Activated CD8-positive, alpha-beta memory T cell treated with anti-CD3 and anti-CD28 coated beads for 36 hours (primary cell): ENCODE measurements at regions not wholly inside any gene's neighbourhood (a gene's known extent, or its start where the extent isn't known, plus 50 kb on each side); places are given as distances from the start of the nearest gene placed in this dataset.

Experiments used
- CTCF ChIA-PET: fragments of 350-600 bp; sonication (Branson Sonifier 250); formaldehyde crosslinking; loops from one replicate; lab custom pipeline; 2021; ENCODE audit warnings: antibody characterized with exemption; lab: Charles Lee
- POLR2A ChIA-PET: fragments of 350-600 bp; sonication (Branson Sonifier 250); formaldehyde crosslinking; loops from one replicate; lab custom pipeline; 2021; ENCODE audit warnings: antibody characterized with exemption; lab: Charles Lee

GRCh38 chr1:119291611-119292206 lies 76.9 kb upstream of the HAO2 start:
- ChIA-PET POLR2A (no interaction called here), CTCF (no interaction called here)

DNA sequence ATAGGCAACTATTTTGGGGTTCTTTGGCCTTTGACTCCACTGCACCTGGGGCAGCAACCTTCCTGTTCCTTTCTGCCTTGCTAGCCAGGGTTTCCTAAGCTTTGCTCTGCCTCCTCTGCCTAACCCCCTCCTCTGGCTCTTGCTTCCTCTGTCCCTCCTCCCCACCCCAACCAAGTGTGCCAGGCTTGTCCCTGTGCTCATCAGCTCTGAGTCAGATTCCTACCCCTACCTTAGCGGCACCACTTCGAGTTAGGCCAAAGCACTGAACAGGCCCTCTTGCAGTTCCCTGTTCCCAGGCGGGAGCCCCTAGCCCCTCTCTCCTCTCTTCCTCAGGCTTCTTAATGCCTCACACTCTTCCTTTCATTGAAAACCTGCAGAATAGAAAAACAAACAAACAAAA lies 74.8 kb upstream of the HAO2 start:
- ChIA-PET POLR2A (no interaction called here), CTCF (no interaction called here)

DNA sequence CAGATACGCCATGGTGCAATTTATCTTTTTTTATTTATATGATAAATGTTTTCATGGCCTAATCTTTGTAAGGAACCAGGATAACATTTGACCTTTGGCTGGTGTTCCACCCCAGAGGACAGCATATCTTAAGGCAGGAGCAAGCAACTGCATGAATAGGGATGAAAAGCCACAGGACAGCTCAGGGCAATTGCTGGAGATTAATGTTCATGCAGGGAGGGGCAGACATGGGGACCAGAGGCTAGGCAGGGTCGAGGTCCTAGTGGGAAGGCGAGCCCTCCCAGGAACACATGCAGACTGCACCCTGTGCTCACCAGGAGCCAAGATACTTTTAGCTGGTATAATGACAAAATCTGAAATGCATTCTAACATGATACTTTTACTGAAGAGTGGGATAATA lies 74.4 kb upstream of the HAO2 start:
- CTCF ChIA-PET = no interaction called here
- POLR2A ChIA-PET = no interaction called here

- POLR2A ChIA-PET = no interaction called here
- CTCF ChIA-PET = no interaction called here
Measured at GRCh38 chr1:119294722-119295121, 73.9 kb upstream of the HAO2 start.

GRCh38 chr1:119298687-119299303 lies 69.8 kb upstream of the HAO2 start:
- CTCF ChIA-PET = interaction anchor here (1.1 kb wide), 1 partner anchor 22 kb away, joined by 3 read pairs; no protein-coding TSS in a partner anchor
- POLR2A ChIA-PET = no interaction called here

DNA sequence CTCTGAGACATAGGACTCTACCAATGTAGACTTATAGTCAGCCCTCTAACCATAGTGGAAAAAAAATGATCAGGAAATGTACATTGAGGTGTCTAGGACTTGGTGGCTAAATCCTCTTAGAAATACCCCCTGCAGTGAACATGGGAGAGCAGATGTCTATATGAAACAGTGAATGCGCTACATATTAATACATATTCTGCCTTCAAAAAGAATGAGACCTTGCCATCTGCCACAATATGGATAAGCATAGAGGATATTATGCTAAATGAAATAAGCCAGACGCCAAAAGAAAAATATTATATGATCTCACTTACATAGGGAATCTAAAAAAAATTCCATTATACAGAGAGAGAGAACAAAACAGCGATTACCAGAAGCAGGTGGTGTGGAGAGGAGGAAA lies 66.6 kb upstream of the HAO2 start:
- CTCF ChIA-PET = no interaction called here
- POLR2A ChIA-PET = no interaction called here

DNA sequence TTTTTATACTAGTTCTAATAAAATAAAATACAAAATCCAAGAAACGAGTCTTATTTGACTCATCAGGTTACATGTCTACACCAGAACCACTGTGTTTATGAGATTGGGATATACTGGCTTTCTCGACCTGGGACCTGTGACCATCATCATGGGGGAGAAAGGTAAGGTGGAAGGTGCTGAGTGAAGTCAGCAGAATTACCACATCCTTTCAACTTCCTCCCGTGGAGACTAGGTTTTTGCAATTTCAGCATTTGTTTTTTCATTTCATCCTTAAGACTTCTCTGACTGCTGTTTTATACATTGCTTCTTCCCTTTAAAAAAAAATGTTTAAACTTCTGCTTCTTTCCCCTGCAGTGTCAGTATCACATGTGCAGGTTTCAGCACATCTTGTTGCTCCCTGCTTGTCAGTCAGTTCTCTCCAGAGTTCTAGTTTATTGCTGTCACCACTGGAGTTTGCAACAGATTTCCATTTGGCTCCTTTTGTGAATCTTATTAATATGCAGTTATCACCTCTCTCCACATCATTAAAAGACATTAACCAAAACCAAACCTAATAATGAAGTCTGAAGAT lies 60.4 kb upstream of the HAO2 start:
- CTCF ChIA-PET = no interaction called here
- POLR2A ChIA-PET = no interaction called here

DNA sequence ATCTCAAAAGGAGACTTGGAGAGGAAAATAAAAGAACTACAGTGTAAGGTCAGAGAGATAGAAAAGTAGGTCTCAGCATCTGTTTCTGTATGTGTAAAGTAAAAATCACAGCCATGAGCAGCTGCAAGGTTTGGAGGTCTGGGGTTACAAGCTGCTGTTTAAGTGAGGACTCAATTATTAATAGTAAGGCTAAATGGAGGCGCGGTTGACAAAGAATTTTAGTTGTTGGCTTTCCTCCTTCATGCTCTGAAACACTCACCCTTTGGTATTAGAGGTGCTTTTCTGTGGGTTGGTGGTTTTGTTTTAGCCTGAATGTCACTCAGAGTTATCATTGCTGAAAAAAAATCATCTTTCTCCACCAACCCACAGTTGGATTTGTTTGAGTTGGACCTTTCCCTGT lies 59.8 kb upstream of the HAO2 start:
- POLR2A ChIA-PET = no interaction called here

GRCh38 chr1:119310301-119310700 lies 58.3 kb upstream of the HAO2 start:
- CTCF ChIA-PET = no interaction called here
- POLR2A ChIA-PET = no interaction called here

More for the DNA sequence above, 59.8 kb upstream of the HAO2 start:
- CTCF ChIA-PET = no interaction called here

DNA sequence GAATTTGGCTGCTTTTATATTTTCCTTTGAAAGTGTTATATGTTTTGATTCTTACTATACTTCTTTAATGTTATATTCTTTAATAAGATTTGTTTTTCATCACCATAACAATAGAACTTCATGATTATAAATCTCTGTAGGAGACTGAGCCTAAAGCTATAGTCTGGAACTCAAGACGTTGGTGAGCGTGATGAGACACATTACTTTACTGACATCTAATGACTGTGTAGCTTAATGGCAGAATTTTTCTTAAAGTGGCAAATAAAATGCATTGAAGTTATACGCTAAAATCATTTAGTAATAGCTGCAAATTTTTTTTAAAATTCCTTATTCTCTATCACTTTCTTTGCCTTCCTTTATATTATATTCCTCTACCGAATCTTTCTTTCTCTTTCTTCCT lies 56.1 kb upstream of the HAO2 start:
- ChIA-PET CTCF (no interaction called here), POLR2A (no interaction called here)

GRCh38 chr1:119314001-119314796 lies 54.4 kb upstream of the HAO2 start:
- CTCF ChIA-PET = no interaction called here
- POLR2A ChIA-PET = no interaction called here

GRCh38 chr1:119316870-119317416 lies 51.6 kb upstream of the HAO2 start:
- ChIA-PET POLR2A (no interaction called here), CTCF (no interaction called here)

DNA sequence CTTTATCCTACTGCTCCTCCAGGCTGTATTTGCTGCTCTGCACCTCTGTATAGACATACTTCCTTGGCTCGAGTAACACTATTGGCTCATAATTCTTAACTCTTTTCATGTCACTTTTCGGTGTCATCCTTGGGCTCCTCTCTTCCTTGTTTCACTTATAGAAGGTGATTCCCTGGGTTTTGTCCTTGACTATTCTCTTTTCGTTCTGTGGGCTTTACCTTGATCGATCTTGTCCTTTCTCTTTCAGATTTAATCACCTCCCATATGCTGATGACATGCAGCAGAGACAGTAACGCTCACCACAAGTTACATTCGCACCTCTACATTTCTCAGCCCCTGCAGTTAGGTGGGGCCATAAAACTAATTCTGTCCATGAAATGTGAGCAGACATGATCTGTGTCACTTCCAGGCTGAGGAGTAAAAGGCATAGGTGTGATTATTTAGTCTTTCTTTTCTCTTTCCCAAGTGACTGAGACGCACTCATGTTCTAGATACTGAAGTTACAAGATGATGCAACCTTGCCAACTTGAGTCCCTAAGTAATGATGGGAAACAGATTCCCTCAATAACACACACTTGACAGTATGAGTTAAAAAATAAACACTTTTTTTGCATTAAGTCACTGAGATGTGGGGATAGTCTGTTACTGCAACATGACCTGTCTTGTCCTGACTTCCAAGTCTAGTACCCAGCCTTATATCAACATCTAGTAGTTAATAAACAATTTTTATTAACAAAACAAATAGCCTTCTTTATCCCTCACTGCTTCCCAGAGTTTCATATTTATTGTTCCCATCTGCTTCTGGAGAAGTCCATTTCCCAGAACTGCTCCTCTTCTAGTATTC lies 49.9 kb upstream of the HAO2 start:
- CTCF ChIA-PET = no interaction called here

More for the DNA sequence above, 49.9 kb upstream of the HAO2 start:
- POLR2A ChIA-PET = no interaction called here
